ENCODE measurements at regions not wholly inside any gene's neighbourhood (a gene's known extent, or its start where the extent isn't known, plus 50 kb on each side); places are given as distances from the start of the nearest gene placed in this dataset.

DNA sequence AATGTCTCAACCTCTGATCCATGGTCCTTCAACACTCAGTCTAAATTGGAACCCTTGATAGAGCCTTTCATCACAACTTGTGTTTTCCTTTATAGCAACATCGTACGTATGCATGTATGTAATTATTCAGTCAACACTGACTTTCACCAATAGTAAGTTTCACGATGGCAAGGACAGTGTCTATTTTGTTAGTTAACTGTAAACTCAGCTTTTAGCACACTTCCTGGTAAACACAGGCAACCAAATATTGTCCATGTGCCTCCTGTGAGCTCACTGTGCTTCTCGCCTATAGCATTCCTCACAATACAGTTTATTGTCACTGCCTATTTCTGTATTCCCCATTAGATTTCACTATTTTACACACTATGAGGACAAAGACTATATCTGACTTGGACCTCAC lies 323.1 kb downstream of the DEPDC1B start:
- POLR2A ChIA-PET: no interaction called here
- TF ChIP-seq TRIM28 (IDR thresholded peaks at IDR 0.05; ENCODE audit: borderline replicate concordance, low read length): no peak
- TF ChIP-seq ZNF830 (tag by site-specific recombination; IDR thresholded peaks at IDR 0.05; ENCODE audit: low read depth): no peak
- TF ChIP-seq ZFHX2 (tag by site-specific recombination; conservative IDR thresholded peaks at IDR 0.05): no peak
- TF ChIP-seq ZNF544 (tag by site-specific recombination; IDR thresholded peaks at IDR 0.05): no peak
- no peak for TF ChIP-seq ZNF514 (tag by site-specific recombination; IDR thresholded peaks at IDR 0.05)
- TF ChIP-seq ZNF138 (tag by site-specific recombination; IDR thresholded peaks at IDR 0.05; ENCODE audit: borderline replicate concordance): no peak
- TF ChIP-seq ZNF692 (tag by site-specific recombination; IDR thresholded peaks at IDR 0.05): no peak
- no peak for TF ChIP-seq ZNF548 (tag by site-specific recombination; IDR thresholded peaks at IDR 0.05)
- H3K4me1 ChIP-seq (ENCODE audit: control insufficient read depth, insufficient read depth, low read length): no peaks in the 10 kb centered on the region
- CTCF ChIA-PET: no interaction called here
- no peak overlapping the region for H3K4me3 ChIP-seq (ENCODE audit: low read depth, low read length)
- no peaks in the 10 kb centered on the region for H3K9me3 ChIP-seq (ENCODE audit: control insufficient read depth, insufficient read depth, low read depth, low read length)
- H3K27ac ChIP-seq (ENCODE audit: extremely low read depth, low read depth, low read length): no peak overlapping the region
- H3K36me3 ChIP-seq (ENCODE audit: control insufficient read depth in 2 of 2, insufficient read depth in 1 of 2, low read length in 2 of 2): no peaks in the 10 kb centered on the region

DNA sequence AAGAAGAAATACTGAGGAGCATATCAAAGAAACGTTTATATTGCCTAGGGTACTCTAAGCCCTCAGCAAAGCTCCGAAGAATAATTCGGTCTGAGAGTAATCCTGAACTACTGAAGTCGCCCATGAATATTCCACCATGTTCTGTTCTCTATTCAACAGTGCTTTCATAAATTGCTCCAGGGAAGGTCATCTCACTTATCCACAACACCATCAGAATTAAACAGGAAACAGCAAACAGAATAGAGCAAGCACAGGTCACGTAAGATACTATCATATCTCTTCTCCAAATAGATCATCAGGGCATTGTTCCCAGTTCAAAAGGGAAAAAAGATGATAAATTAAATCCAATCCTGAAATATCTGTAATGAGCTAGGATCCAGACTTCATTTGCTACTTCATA lies 325.6 kb downstream of the DEPDC1B start:
- H3K9me3 ChIP-seq (ENCODE audit: control insufficient read depth, insufficient read depth, low read depth, low read length): no peaks in the 10 kb centered on the region
- H3K4me1 ChIP-seq (ENCODE audit: control insufficient read depth, insufficient read depth, low read length): no peaks in the 10 kb centered on the region
- ChIA-PET CTCF (no interaction called here), POLR2A (no interaction called here)
- no peak overlapping the region for H3K27ac ChIP-seq (ENCODE audit: extremely low read depth, low read depth, low read length)
- no peaks in the 10 kb centered on the region for H3K36me3 ChIP-seq (ENCODE audit: control insufficient read depth in 2 of 2, insufficient read depth in 1 of 2, low read length in 2 of 2)
- H3K4me3 ChIP-seq (ENCODE audit: low read depth, low read length): no peak overlapping the region
- TF ChIP-seq ZNF544 (tag by site-specific recombination; IDR thresholded peaks at IDR 0.05) (no peak), ZIC2 (tag by site-specific recombination; IDR thresholded peaks at IDR 0.05) (no peak), BCL11A (tag by site-specific recombination; IDR thresholded peaks at IDR 0.05; ENCODE audit: low read depth) (no peak), ZBTB11 (tag by site-specific recombination; conservative IDR thresholded peaks at IDR 0.05; ENCODE audit: low read depth) (no peak), ZNF341 (tag by site-specific recombination; IDR thresholded peaks at IDR 0.05; ENCODE audit: low read depth) (no peak), ZNF548 (tag by site-specific recombination; IDR thresholded peaks at IDR 0.05) (no peak)

DNA sequence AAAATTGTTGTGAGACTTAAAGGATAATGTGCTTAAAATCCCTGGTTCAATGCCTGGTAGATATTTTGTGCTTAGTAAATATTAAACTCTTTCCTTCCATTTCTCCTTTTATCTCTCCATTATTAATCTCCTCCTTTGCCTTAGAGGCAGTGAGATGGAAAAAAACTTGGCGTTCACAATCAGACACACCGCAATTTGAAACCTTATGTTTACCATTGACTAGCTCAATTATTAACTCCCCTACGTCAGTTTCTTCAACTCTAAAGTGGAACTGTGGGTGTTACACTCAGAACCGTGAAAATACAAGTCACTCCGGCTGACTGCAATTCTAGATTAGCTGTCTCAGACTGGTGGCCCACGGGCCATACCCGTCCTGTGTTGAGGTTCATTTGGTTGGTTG lies 327.2 kb downstream of the DEPDC1B start:
- Histone ChIP-seq H3K36me3 (ENCODE audit: control insufficient read depth in 2 of 2, insufficient read depth in 1 of 2, low read length in 2 of 2) (no peaks in the 10 kb centered on the region), H3K9me3 (ENCODE audit: control insufficient read depth, insufficient read depth, low read depth, low read length) (no peaks in the 10 kb centered on the region), H3K4me3 (ENCODE audit: low read depth, low read length) (no peak overlapping the region), H3K27ac (ENCODE audit: extremely low read depth, low read depth, low read length) (no peak overlapping the region), H3K4me1 (ENCODE audit: control insufficient read depth, insufficient read depth, low read length) (no peaks in the 10 kb centered on the region)
- POLR2A ChIA-PET: no interaction called here
- TF ChIP-seq ZNF112 (tag by site-specific recombination; IDR thresholded peaks at IDR 0.05) (no peak), SCRT1 (tag by site-specific recombination; IDR thresholded peaks at IDR 0.05; ENCODE audit: borderline replicate concordance) (no peak), ZNF114 (tag by site-specific recombination; IDR thresholded peaks at IDR 0.05) (no peak), TCF7L2 (IDR thresholded peaks at IDR 0.05; ENCODE audit: borderline replicate concordance, low read depth, low read length) (no peak), ZFP41 (tag by site-specific recombination; IDR thresholded peaks at IDR 0.05; ENCODE audit: borderline replicate concordance) (no peak), ZNF521 (tag by site-specific recombination; IDR thresholded peaks at IDR 0.05) (no peak), ZBTB11 (tag by site-specific recombination; conservative IDR thresholded peaks at IDR 0.05; ENCODE audit: low read depth) (no peak), ZNF701 (tag by site-specific recombination; IDR thresholded peaks at IDR 0.05) (no peak), KLF10 (tag by site-specific recombination; IDR thresholded peaks at IDR 0.05) (no peak)
- CTCF ChIA-PET: no interaction called here
